GM23338 (cell line): ENCODE measurements at regions not wholly inside any gene's neighbourhood (a gene's known extent, or its start where the extent isn't known, plus 50 kb on each side); places are given as distances from the start of the nearest gene placed in this dataset.

Experiments used
- ATAC-seq: fragments of 200-7000 bp; cut with Tn5 transposase; 3 replicates; pipeline ENCODE4 v1.9.1; 2020
- DNase-seq: peaks from one replicate; pipeline ENCODE4 v3.0.0-alpha.2; 2015; ENCODE audit warnings: low spot score
- H2AFZ ChIP-seq: fragments of 200-600 bp; sonication (generic); 2 replicates; pipeline ENCODE4 v1.8.0; 2016; ENCODE audit warnings: antibody characterized with exemption, mild to moderate bottlenecking, moderate library complexity
- H3F3A ChIP-seq: fragments of 200-600 bp; sonication (generic); replicated peaks from 2 replicates; pipeline ENCODE4 v1.8.0; 2017; ENCODE audit warnings: antibody characterized with exemption, mixed run types, low read depth
- H3K27ac ChIP-seq: fragments of 200-600 bp; sonication (generic); 2 replicates; pipeline ENCODE4 v1.6.1; 2016; ENCODE audit warnings: low read depth
- H3K27me3 ChIP-seq: fragments of 200-600 bp; sonication (generic); 2 replicates; pipeline ENCODE4 v1.8.0; 2016; ENCODE audit warnings: mild to moderate bottlenecking, mixed run types, moderate library complexity; ENCODE audit not compliant: insufficient read depth
- H3K36me3 ChIP-seq: fragments of 200-600 bp; sonication (generic); 2 replicates; pipeline ENCODE4 v1.8.0; 2016; ENCODE audit warnings: mild to moderate bottlenecking; ENCODE audit not compliant: insufficient read depth
- H3K4me1 ChIP-seq: fragments of 200-600 bp; sonication (generic); 2 replicates; pipeline ENCODE4 v1.8.0; 2016; ENCODE audit warnings: mild to moderate bottlenecking, moderate library complexity; ENCODE audit not compliant: insufficient read depth
- H3K4me2 ChIP-seq: fragments of 200-600 bp; sonication (generic); 2 replicates; pipeline ENCODE4 v1.7.1; 2017; ENCODE audit warnings: mixed run types
- H3K4me3 ChIP-seq: fragments of 200-600 bp; sonication (generic); 2 replicates; pipeline ENCODE4 v1.6.1; 2016; ENCODE audit warnings: mixed run types
- H3K79me2 ChIP-seq: fragments of 200-600 bp; sonication (generic); replicated peaks from 2 replicates; pipeline ENCODE4 v1.8.0; 2017; ENCODE audit warnings: mild to moderate bottlenecking; ENCODE audit not compliant: insufficient read depth
- H3K9me2 ChIP-seq: fragments of 200-600 bp; sonication (generic); 2 replicates; pipeline ENCODE4 v1.8.0; 2017; ENCODE audit not compliant: insufficient read depth
- H4K20me1 ChIP-seq: fragments of 200-600 bp; sonication (generic); replicated peaks from 2 replicates; pipeline ENCODE4 v1.8.0; 2017; ENCODE audit warnings: mild to moderate bottlenecking; ENCODE audit not compliant: insufficient read depth
- H3K27ac Mint-ChIP-seq: 2 replicates; pipeline ENCODE4 v1.8.0; 2020; ENCODE audit warnings: inconsistent platforms, mild to moderate bottlenecking, moderate library complexity, mixed read lengths
- H3K27me3 Mint-ChIP-seq: 3 replicates; pipeline ENCODE4 v1.8.0; 2022; ENCODE audit warnings: low read depth, mild to moderate bottlenecking, moderate library complexity, mixed read lengths, inconsistent platforms; ENCODE audit not compliant: insufficient read depth, poor library complexity
- H3K36me3 Mint-ChIP-seq: 3 replicates; pipeline ENCODE4 v1.8.0; 2021; ENCODE audit warnings: low read depth, mild to moderate bottlenecking, inconsistent platforms, moderate library complexity, mixed read lengths
- H3K4me1 Mint-ChIP-seq: 3 replicates; pipeline ENCODE4 v1.8.0; 2020; ENCODE audit warnings: mild to moderate bottlenecking, inconsistent platforms, mixed read lengths
- H3K4me3 Mint-ChIP-seq: 3 replicates; pipeline ENCODE4 v1.8.0; 2021; ENCODE audit warnings: moderate library complexity, mild to moderate bottlenecking, inconsistent platforms, mixed read lengths
- H3K9me3 Mint-ChIP-seq: 3 replicates; pipeline ENCODE4 v1.8.0; 2020; ENCODE audit warnings: moderate library complexity, mild to moderate bottlenecking, inconsistent platforms, mixed read lengths
- CREB1 ChIP-seq: fragments of 250-450 bp; sonication (Bioruptor Pico); IDR thresholded peaks from 2 replicates; pipeline ENCODE4 v1.5.0; 2020; ENCODE audit warnings: low read depth, mild to moderate bottlenecking, moderate library complexity
- CTCF ChIP-seq, 2 experiments: fragments of 200-600 bp in 1 of 2; sonication (generic) in 1 of 2; conservative IDR thresholded peaks; 2 replicates each; pipeline versions ENCODE4 v1.5.1 to v1.6.1; 2016 to 2017; ENCODE audit warnings: antibody characterized with exemption in 2 of 2, low read depth in 2 of 2, mild to moderate bottlenecking in 2 of 2, moderate library complexity in 1 of 2
- ETS1 ChIP-seq: IDR thresholded peaks from 2 replicates; pipeline ENCODE4 v1.6.1; 2016; ENCODE audit warnings: antibody characterized with exemption
- EZH2 ChIP-seq: fragments of 200-600 bp; sonication (generic); IDR thresholded peaks from one replicate; pipeline ENCODE4 v1.8.0; 2017; ENCODE audit warnings: antibody characterized with exemption, mild to moderate bottlenecking, low read depth; ENCODE audit not compliant: unreplicated experiment
- EZH2phosphoT487 ChIP-seq: fragments of 200-600 bp; sonication (generic); IDR thresholded peaks from one replicate; pipeline ENCODE4 v1.8.1; 2018; ENCODE audit warnings: antibody characterized with exemption; ENCODE audit not compliant: unreplicated experiment
- JUNB ChIP-seq: IDR thresholded peaks from one replicate; pipeline ENCODE4 v1.6.1; 2016; ENCODE audit warnings: antibody characterized with exemption; ENCODE audit not compliant: unreplicated experiment
- NANOG ChIP-seq: IDR thresholded peaks from 2 replicates; pipeline ENCODE4 v1.6.1; 2016; ENCODE audit warnings: antibody characterized with exemption, borderline replicate concordance
- POLR2AphosphoS5 ChIP-seq: IDR thresholded peaks from 2 replicates; pipeline ENCODE4 v1.6.1; 2016; ENCODE audit warnings: antibody characterized with exemption, low read depth
- REST ChIP-seq: IDR thresholded peaks from one replicate; pipeline ENCODE4 v1.6.1; 2018; ENCODE audit warnings: antibody characterized with exemption; ENCODE audit not compliant: unreplicated experiment
- STAT1 ChIP-seq: IDR thresholded peaks from one replicate; pipeline ENCODE4 v1.6.1; 2016; ENCODE audit warnings: antibody characterized with exemption; ENCODE audit not compliant: unreplicated experiment
- ZNF114 ChIP-seq: fragments of 250-450 bp; sonication (Bioruptor Pico); IDR thresholded peaks from 2 replicates; pipeline ENCODE4 v1.5.0; 2020; ENCODE audit warnings: mild to moderate bottlenecking, moderate library complexity
- ZNF331 ChIP-seq: fragments of 250-450 bp; sonication (Bioruptor Pico); IDR thresholded peaks from 2 replicates; pipeline ENCODE4 v1.5.0; 2020; ENCODE audit warnings: low read depth, mild to moderate bottlenecking, moderate library complexity
- ZNF462 ChIP-seq: fragments of 250-450 bp; sonication (Bioruptor Pico); IDR thresholded peaks from 2 replicates; pipeline ENCODE4 v1.5.0; 2020; ENCODE audit warnings: mild to moderate bottlenecking, moderate library complexity

GRCh38 chr1:17994046-17994445 is 113.6 kb upstream of the IGSF21 start:
- H3K27me3 ChIP-seq = no peaks in the 10 kb centered on the region

More at GRCh38 chr1:17994046-17994445, 113.6 kb upstream of the IGSF21 start:
- Histone ChIP-seq H3K36me3 (no peaks in the 10 kb centered on the region), H3K4me1 (no peaks in the 10 kb centered on the region), H3K4me3 (no peak overlapping the region), H4K20me1 (no peaks in the 10 kb centered on the region), H2AFZ (no peak overlapping the region), H3K9me2 (no peaks in the 10 kb centered on the region; the same call in 1 of the 2 replicates), H3K4me2 (no peak overlapping the region), H3K27ac (no peak overlapping the region), H3F3A (no peaks in the 10 kb centered on the region), H3K79me2 (no peaks in the 10 kb centered on the region)
- Mint-ChIP-seq H3K27me3 (peaks cover 8% of the 10 kb centered on the region), H3K9me3 (no peaks in the 10 kb centered on the region), H3K27ac (no peak overlapping the region), H3K4me1 (peaks cover 3% of the 10 kb centered on the region; the same call in 2 of the 3 replicates), H3K36me3 (no peaks in the 10 kb centered on the region), H3K4me3 (no peak overlapping the region)
- ATAC-seq = no peak
- DNase-seq = no peak
- TF ChIP-seq ZNF462 (CRISPR knock-in tag) = no peak
- no peak for TF ChIP-seq POLR2AphosphoS5
- no peak for TF ChIP-seq CTCF (conservative IDR thresholded peaks at IDR 0.05; ENCODE audit: low read depth in 2 of 2)
- TF ChIP-seq ETS1 = no peak
- no peak for TF ChIP-seq ZNF331 (CRISPR knock-in tag)
- no peak for TF ChIP-seq REST
- TF ChIP-seq STAT1 = no peak
- no peak for TF ChIP-seq EZH2phosphoT487
- no peak for TF ChIP-seq ZNF114
- no peak for TF ChIP-seq NANOG
- no peak for TF ChIP-seq CREB1 (CRISPR knock-in tag)
- TF ChIP-seq EZH2 = no peak
- TF ChIP-seq JUNB = no peak
